Naive thymus-derived CD4-positive, alpha-beta T cell (primary cell): ENCODE measurements at regions not wholly inside any gene's neighbourhood (a gene's known extent, or its start where the extent isn't known, plus 50 kb on each side); places are given as distances from the start of the nearest gene placed in this dataset.

ENCODE experiments used
- ATAC-seq: fragments of 150-1000 bp; cut with Tn5 transposase; 2 replicates; pipeline ENCODE4 v1.10.0; 2021; ENCODE audit warnings: mild to moderate bottlenecking, moderate library complexity
- CTCF ChIA-PET: fragments of 350-600 bp; sonication (Branson Sonifier 250); formaldehyde crosslinking; loops from one replicate; lab custom pipeline; 2021; ENCODE audit warnings: antibody characterized with exemption; lab: Charles Lee
- POLR2A ChIA-PET: fragments of 350-600 bp; sonication (Branson Sonifier 250); formaldehyde crosslinking; loops from one replicate; lab custom pipeline; 2021; ENCODE audit warnings: antibody characterized with exemption, inconsistent platforms; lab: Charles Lee
- DNase-seq, 9 donors: peaks; one replicate each; pipeline versions ENCODE4 v3.0.0 to v3.0.0-alpha.2; 2020 to 2022; ENCODE audit warnings: mixed read lengths in 1 of 9
- H3K27ac ChIP-seq: one replicate; pipeline ENCODE4 v1.7.0; 2013; ENCODE audit warnings: mild to moderate bottlenecking, low read depth, low read length, moderate library complexity
- H3K27me3 ChIP-seq, 2 donors: one replicate each; pipeline ENCODE4 v1.7.0; 2013; ENCODE audit warnings: low read length in 2 of 2, mild to moderate bottlenecking in 2 of 2, moderate library complexity in 2 of 2; ENCODE audit not compliant: control insufficient read depth in 2 of 2, insufficient read depth in 2 of 2
- H3K36me3 ChIP-seq, 3 experiments: 1 replicate in 2 of 3; 2 replicates in 1 of 3; pipeline ENCODE4 v1.7.0; 2013; ENCODE audit warnings: low read length in 3 of 3, mild to moderate bottlenecking in 3 of 3, moderate library complexity in 1 of 3; ENCODE audit not compliant: insufficient read depth in 3 of 3, control insufficient read depth in 2 of 3
- H3K4me1 ChIP-seq, 2 donors: one replicate each; pipeline ENCODE4 v1.7.0; 2013; ENCODE audit warnings: low read length in 2 of 2, mild to moderate bottlenecking in 2 of 2, moderate library complexity in 1 of 2; ENCODE audit not compliant: control insufficient read depth in 2 of 2, insufficient read depth in 2 of 2
- H3K4me3 ChIP-seq: 2 replicates; pipeline ENCODE4 v1.7.0; 2013; ENCODE audit warnings: mild to moderate bottlenecking, low read length
- H3K9me3 ChIP-seq, 3 experiments: 1 replicate in 2 of 3; 2 replicates in 1 of 3; pipeline ENCODE4 v1.7.0; 2013; ENCODE audit warnings: low read length in 3 of 3; ENCODE audit not compliant: control insufficient read depth in 2 of 3
- H3K27ac Mint-ChIP-seq, 9 donors: one replicate each; pipeline ENCODE4 v1.8.0; 2020 to 2022; ENCODE audit warnings: mixed read lengths in 9 of 9, mild to moderate bottlenecking in 8 of 9, moderate library complexity in 5 of 9, inconsistent platforms in 2 of 9
- H3K27me3 Mint-ChIP-seq, 5 donors: one replicate each; pipeline ENCODE4 v1.8.0; 2021 to 2022; ENCODE audit warnings: mixed read lengths in 5 of 5, mild to moderate bottlenecking in 1 of 5
- H3K36me3 Mint-ChIP-seq, 5 donors: one replicate each; pipeline ENCODE4 v1.8.0; 2020 to 2022; ENCODE audit warnings: mixed read lengths in 5 of 5, mild to moderate bottlenecking in 3 of 5, inconsistent platforms in 1 of 5
- H3K4me1 Mint-ChIP-seq, 7 donors: one replicate each; pipeline ENCODE4 v1.8.0; 2020 to 2022; ENCODE audit warnings: mixed read lengths in 7 of 7, mild to moderate bottlenecking in 3 of 7, inconsistent platforms in 1 of 7
- H3K4me3 Mint-ChIP-seq, 10 donors: one replicate each; pipeline ENCODE4 v1.8.0; 2020 to 2022; ENCODE audit warnings: mild to moderate bottlenecking in 10 of 10, mixed read lengths in 10 of 10, moderate library complexity in 6 of 10, inconsistent platforms in 2 of 10
- H3K9me3 Mint-ChIP-seq, 11 donors: one replicate each; pipeline ENCODE4 v1.8.0; 2020 to 2022; ENCODE audit warnings: mixed read lengths in 11 of 11, mild to moderate bottlenecking in 4 of 11, inconsistent platforms in 1 of 11, moderate library complexity in 1 of 11
- intact Hi-C, 2 donors: fragments of 100-400 bp; cut with micrococcal nuclease; formaldehyde crosslinking; loops; one replicate each; pipeline ENCODE4 v1.15.1; 2023

DNA sequence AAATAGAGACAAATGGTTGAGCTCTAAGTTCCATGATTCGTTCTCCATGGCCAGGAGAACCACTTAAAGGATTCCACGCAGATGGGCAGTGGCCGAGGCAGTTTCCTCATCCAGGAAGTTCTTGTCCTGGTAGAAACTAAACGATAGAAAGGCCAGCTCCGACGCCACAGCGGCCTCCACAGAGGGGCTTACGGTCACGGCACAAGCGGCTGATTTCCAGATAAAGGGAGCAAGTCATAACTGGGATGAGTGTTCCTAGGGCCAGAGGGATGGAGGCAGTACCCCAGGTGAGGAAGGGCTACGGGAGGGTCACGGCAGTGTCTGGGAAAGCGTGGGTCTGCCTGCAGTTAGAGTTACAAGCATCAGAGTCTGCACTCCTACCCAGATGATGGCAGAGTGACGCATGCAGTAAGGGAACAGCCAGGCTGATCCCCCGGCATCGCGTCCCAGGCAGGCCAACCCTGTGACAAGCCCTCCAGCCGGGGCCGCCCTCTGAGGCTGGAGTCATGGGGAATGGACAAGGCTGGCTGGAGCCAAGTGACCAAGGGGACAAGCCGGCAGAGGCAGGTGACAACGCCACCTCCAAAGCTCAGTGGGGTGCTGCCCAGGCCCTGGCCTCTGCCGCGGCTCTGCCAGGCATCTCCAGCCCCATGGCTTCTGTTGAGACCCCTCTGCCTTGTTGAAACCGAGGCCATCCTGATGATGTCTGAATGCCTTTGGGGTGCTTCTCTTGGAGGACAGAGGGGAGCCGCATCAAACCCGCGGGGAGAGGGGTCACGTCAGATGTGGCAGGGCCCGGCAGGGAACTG is 475.1 kb downstream of the BRD1 start:
- ChIA-PET POLR2A (no interaction called here), CTCF (no interaction called here)
- H3K9me3 ChIP-seq: no peaks in the 10 kb centered on the region
- H3K36me3 Mint-ChIP-seq: no peaks in the 10 kb centered on the region
- peaks cover 0 to 3% (median 0%) of the 10 kb centered on the region in 7 donors for H3K4me1 Mint-ChIP-seq
- H3K27ac ChIP-seq: no peak overlapping the region
- intact Hi-C loops: no loop called here
- no peak overlapping the region for H3K27ac Mint-ChIP-seq
- H3K36me3 ChIP-seq: no peaks in the 10 kb centered on the region
- H3K4me3 ChIP-seq: no peak overlapping the region
- no peaks in the 10 kb centered on the region for H3K4me1 ChIP-seq
- H3K9me3 Mint-ChIP-seq: peaks cover 0 to 2% (median 0%) of the 10 kb centered on the region in 11 donors
- H3K4me3 Mint-ChIP-seq: no peak overlapping the region
- peaks cover 6 to 58% (median 43%) of the 10 kb centered on the region in 5 donors for H3K27me3 Mint-ChIP-seq
- DNase-seq (no peak), ATAC-seq (no peak)
- H3K27me3 ChIP-seq: no peaks in the 10 kb centered on the region

DNA sequence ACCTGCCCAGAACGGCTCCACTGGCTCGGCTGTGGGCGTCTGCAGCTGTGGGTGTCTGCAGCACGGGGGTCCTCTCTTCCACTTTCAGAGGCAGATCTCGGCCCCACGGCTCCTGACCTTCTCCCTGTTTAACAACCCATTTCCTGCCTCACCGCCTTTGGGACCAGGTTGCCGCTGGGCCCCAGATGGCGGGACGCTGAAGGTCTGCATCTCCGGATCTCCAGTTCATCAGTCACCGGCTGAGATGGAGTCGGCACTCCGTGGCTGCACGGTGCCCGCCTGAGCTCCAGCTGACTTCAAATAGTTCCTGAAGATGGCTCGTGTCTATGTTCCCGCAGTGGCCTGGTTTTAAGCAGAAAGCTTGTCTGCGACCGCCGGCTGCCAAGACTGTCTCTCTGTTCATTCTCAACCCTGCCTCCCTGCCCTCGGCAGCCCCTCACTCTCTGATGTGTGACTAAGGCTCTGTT is 475.9 kb downstream of the BRD1 start:
- H3K27ac Mint-ChIP-seq: no peak overlapping the region
- Histone ChIP-seq H3K36me3 (no peaks in the 10 kb centered on the region), H3K27me3 (no peaks in the 10 kb centered on the region), H3K9me3 (no peaks in the 10 kb centered on the region), H3K27ac (no peak overlapping the region), H3K4me1 (no peaks in the 10 kb centered on the region), H3K4me3 (no peak overlapping the region)
- no peak for DNase-seq
- H3K36me3 Mint-ChIP-seq: no peaks in the 10 kb centered on the region
- peaks cover 0 to 3% (median 0%) of the 10 kb centered on the region in 7 donors for H3K4me1 Mint-ChIP-seq
- ATAC-seq: no peak
- peaks cover 0 to 2% (median 0%) of the 10 kb centered on the region in 11 donors for H3K9me3 Mint-ChIP-seq
- POLR2A ChIA-PET: no interaction called here
- CTCF ChIA-PET: no interaction called here
- no peak overlapping the region for H3K4me3 Mint-ChIP-seq
- peaks cover 6 to 57% (median 39%) of the 10 kb centered on the region in 5 donors for H3K27me3 Mint-ChIP-seq
- intact Hi-C loops: no loop called here

DNA sequence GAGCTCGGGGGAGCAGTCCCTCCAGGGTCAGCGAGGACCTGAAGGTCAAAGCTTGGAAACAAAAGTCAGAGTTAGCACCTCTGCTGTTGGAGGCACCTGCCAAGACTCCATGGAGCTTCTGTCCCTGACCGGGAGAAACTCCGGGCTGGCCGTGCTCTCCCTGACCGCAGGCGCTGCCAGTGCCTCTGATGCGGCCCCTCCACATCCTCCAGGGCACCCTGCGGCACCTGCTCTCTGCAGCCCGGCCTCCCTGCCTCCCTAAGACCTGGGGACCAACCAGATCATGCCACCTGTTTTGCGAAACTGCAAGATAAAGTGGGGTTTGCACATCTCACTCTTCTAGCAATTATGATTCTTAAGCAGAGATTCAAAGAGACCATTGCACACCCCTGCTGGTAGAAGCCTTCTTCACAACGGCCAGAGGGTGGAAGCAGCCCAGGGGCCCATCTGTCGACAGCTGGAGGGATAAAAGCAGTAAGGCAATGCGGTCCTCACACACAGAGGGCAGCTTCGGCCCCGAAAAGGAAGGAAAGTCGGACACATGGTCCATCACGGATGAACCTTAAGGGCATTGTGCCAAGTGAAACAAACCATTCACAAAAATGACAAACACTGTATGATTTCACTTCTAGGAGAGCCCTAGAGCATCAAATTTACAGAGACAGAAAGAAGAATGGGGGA is 477.1 kb downstream of the BRD1 start:
- Histone ChIP-seq H3K27ac (no peak overlapping the region), H3K9me3 (no peaks in the 10 kb centered on the region), H3K4me1 (no peaks in the 10 kb centered on the region), H3K4me3 (no peak overlapping the region), H3K36me3 (no peaks in the 10 kb centered on the region), H3K27me3 (no peaks in the 10 kb centered on the region)
- no peak overlapping the region for H3K27ac Mint-ChIP-seq
- peaks cover 0 to 3% (median 0%) of the 10 kb centered on the region in 7 donors for H3K4me1 Mint-ChIP-seq
- DNase-seq: no peak
- peaks cover 0 to 2% (median 0%) of the 10 kb centered on the region in 11 donors for H3K9me3 Mint-ChIP-seq
- no peak for ATAC-seq
- CTCF ChIA-PET: no interaction called here
- POLR2A ChIA-PET: no interaction called here
- no peak overlapping the region for H3K4me3 Mint-ChIP-seq
- no peaks in the 10 kb centered on the region for H3K36me3 Mint-ChIP-seq
- peaks cover 4 to 46% (median 33%) of the 10 kb centered on the region in 5 donors for H3K27me3 Mint-ChIP-seq
- intact Hi-C loops: no loop called here

DNA sequence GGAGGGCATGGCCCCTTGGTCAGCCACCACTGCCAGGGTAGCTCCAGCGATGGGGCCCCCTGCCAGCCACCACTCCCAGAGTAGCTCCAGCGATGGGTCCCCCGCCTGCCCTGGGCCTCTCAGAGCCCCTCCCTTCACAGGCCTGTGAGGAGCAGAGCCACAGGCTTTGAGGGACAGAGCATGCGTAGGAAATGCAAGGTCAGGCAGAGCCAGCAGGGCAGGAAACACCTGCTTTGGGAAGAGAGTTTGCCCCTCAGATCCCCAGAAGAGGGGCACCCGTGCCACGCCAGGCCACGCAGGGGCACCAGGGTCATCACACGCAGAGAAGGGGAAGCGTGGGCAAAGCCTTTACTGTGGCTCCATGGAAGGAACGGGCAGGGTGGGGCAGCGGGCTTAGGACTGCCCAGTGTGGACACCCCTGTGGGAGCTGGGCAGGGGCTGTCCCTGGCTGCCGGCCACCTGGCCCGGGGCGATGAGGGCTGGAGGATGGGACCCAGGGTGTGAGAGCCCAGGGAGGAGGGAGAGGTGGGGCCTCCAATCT is 477.8 kb downstream of the BRD1 start:
- ChIA-PET CTCF (no interaction called here), POLR2A (no interaction called here)
- Histone ChIP-seq H3K9me3 (no peaks in the 10 kb centered on the region), H3K36me3 (no peaks in the 10 kb centered on the region), H3K4me3 (no peak overlapping the region), H3K27me3 (no peaks in the 10 kb centered on the region), H3K4me1 (no peaks in the 10 kb centered on the region), H3K27ac (no peak overlapping the region)
- Mint-ChIP-seq H3K27ac (no peak overlapping the region), H3K27me3 (peaks cover 4 to 39% (median 29%) of the 10 kb centered on the region in 5 donors), H3K36me3 (no peaks in the 10 kb centered on the region), H3K4me3 (no peak overlapping the region), H3K4me1 (peaks cover 0 to 3% (median 0%) of the 10 kb centered on the region in 7 donors), H3K9me3 (peaks cover 0 to 2% (median 0%) of the 10 kb centered on the region in 11 donors)
- no peak for ATAC-seq
- intact Hi-C loops: no loop called here
- no peak for DNase-seq

DNA sequence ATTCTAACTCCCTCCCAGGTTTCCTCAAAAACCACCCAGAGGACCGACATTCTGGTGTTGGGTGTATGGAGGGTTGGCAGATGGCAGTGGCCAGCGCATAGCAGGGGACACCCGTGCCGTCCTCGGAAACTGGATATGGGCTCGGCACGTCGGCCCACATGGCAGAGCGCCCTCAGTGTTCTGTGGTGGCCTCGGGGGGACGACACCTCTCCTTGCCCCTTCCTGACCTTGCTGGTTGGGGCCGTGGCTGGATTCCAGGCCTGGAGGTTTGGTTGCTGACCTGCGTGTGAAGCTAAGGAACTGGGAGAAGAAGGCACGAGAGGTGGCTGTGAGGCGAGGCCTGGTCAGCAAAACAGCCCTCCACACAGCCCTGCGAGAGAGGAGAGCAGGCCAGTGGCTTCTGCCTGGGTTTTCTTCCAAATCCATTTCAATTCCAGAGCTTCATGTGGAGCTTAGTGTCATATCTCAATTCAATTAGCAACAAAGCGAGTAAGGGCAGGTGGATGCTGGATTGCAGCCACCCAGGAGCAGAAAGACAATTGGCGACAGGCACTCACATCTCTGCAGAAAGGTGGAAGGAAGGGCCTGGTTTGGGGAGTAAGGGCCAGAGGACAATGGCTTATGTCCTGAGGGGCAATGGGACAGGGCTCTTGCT is 478.4 kb downstream of the BRD1 start:
- Histone ChIP-seq H3K4me1 (no peaks in the 10 kb centered on the region), H3K27me3 (no peaks in the 10 kb centered on the region), H3K36me3 (no peaks in the 10 kb centered on the region), H3K4me3 (no peak overlapping the region), H3K9me3 (no peaks in the 10 kb centered on the region), H3K27ac (no peak overlapping the region)
- intact Hi-C loops: no loop called here
- ChIA-PET CTCF (no interaction called here), POLR2A (no interaction called here)
- Mint-ChIP-seq H3K9me3 (peaks cover 0 to 2% (median 0%) of the 10 kb centered on the region in 11 donors), H3K4me1 (peaks cover 0 to 3% (median 0%) of the 10 kb centered on the region in 7 donors), H3K27me3 (peaks cover 4 to 33% (median 28%) of the 10 kb centered on the region in 5 donors), H3K4me3 (no peak overlapping the region), H3K27ac (no peak overlapping the region), H3K36me3 (no peaks in the 10 kb centered on the region)
- ATAC-seq: no peak
- DNase-seq: no peak

DNA sequence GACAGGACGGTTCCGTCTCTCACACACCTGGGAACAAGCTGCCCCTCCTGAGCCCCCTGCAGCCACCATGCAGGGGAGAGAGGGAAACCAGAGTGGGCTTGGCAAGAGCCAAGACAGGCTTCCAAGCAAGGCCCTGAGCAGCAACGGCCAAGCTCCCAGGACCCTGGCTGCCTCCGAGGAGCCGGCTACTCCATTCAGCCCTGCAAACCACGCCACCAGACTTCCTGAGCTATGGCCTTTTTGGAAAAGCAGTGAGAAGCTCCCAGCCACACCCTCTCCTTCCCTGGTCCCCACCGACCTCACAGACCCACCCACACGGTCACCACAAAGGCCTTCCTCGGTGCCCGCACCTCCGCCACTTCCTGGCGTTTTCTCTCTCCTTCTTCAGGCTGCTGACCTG is 479.0 kb downstream of the BRD1 start:
- H3K27ac ChIP-seq: no peak overlapping the region
- CTCF ChIA-PET: interaction anchor here (0.6 kb wide), 1 partner anchor 380 kb away, joined by 3 read pairs; no protein-coding TSS in a partner anchor
- POLR2A ChIA-PET: no interaction called here
- ATAC-seq: no peak
- H3K4me1 ChIP-seq: no peaks in the 10 kb centered on the region
- H3K9me3 ChIP-seq: no peaks in the 10 kb centered on the region
- H3K4me3 Mint-ChIP-seq: no peak overlapping the region
- DNase-seq: no peak
- H3K27me3 ChIP-seq: no peaks in the 10 kb centered on the region
- no peaks in the 10 kb centered on the region for H3K36me3 Mint-ChIP-seq
- peaks cover 2 to 30% (median 28%) of the 10 kb centered on the region in 5 donors for H3K27me3 Mint-ChIP-seq
- intact Hi-C loops: no loop called here
- H3K27ac Mint-ChIP-seq: no peak overlapping the region
- no peaks in the 10 kb centered on the region for H3K36me3 ChIP-seq
- peaks cover 0 to 2% (median 0%) of the 10 kb centered on the region in 11 donors for H3K9me3 Mint-ChIP-seq
- no peak overlapping the region for H3K4me3 ChIP-seq
- peaks cover 0 to 3% (median 0%) of the 10 kb centered on the region in 7 donors for H3K4me1 Mint-ChIP-seq
